NCI-H460 (cell line): ENCODE measurements at regions not wholly inside any gene's neighbourhood (a gene's known extent, or its start where the extent isn't known, plus 50 kb on each side); places are given as distances from the start of the nearest gene placed in this dataset.
A peak's percentile ranks its signal among the peaks of the same experiment; 100 is the strongest.

Experiments used
- DNase-seq: peaks from one replicate; pipeline ENCODE4 v3.0.0-alpha.2; 2016; ENCODE audit warnings: low read depth; ENCODE audit errors: extremely low read depth

GRCh38 chr11:8340296-8340695 is 76.6 kb upstream of the LMO1 start:
- no peak for DNase-seq

GRCh38 chr11:8339592-8340022 is 75.9 kb upstream of the LMO1 start:
- DNase-seq: no peak

GRCh38 chr11:8338138-8338537 is 74.5 kb upstream of the LMO1 start:
- DNase-seq: peak; percentile 27

- DNase-seq: no peak
These were observed 73.6 kb upstream of the LMO1 start for GRCh38 chr11:8337130-8337795.

GRCh38 chr11:8336356-8337129 is 72.9 kb upstream of the LMO1 start:
- DNase-seq: no peak

- no peak for DNase-seq
These were observed 72.0 kb upstream of the LMO1 start for GRCh38 chr11:8335683-8336082.

- no peak for DNase-seq
These were observed 71.5 kb upstream of the LMO1 start for GRCh38 chr11:8335186-8335585.

GRCh38 chr11:8333811-8334401 is 70.2 kb upstream of the LMO1 start:
- DNase-seq: no peak

GRCh38 chr11:8333376-8333775 is 69.7 kb upstream of the LMO1 start:
- no peak for DNase-seq

GRCh38 chr11:8332891-8333290 is 69.2 kb upstream of the LMO1 start:
- no peak for DNase-seq

- no peak for DNase-seq
These were observed 68.5 kb upstream of the LMO1 start for GRCh38 chr11:8332196-8332595.

GRCh38 chr11:8331767-8332166 is 68.1 kb upstream of the LMO1 start:
- no peak for DNase-seq

- no peak for DNase-seq
These were observed 67.2 kb upstream of the LMO1 start for GRCh38 chr11:8330896-8331295.

GRCh38 chr11:8330404-8330803 is 66.7 kb upstream of the LMO1 start:
- DNase-seq: no peak

- DNase-seq: no peak
These were observed 66.2 kb upstream of the LMO1 start for GRCh38 chr11:8329847-8330361.

- DNase-seq: no peak
These were observed 65.7 kb upstream of the LMO1 start for GRCh38 chr11:8329336-8329735.

GRCh38 chr11:8328848-8329330 is 65.2 kb upstream of the LMO1 start:
- DNase-seq: peak; percentile 92

- no peak for DNase-seq
These were observed 64.6 kb upstream of the LMO1 start for GRCh38 chr11:8328231-8328794.

GRCh38 chr11:8327761-8328192 is 64.1 kb upstream of the LMO1 start:
- DNase-seq: no peak

GRCh38 chr11:8326337-8326736 is 62.7 kb upstream of the LMO1 start:
- DNase-seq: no peak
